Vagina (tissue), 2 donors: ENCODE measurements at regions not wholly inside any gene's neighbourhood (a gene's known extent, or its start where the extent isn't known, plus 50 kb on each side); places are given as distances from the start of the nearest gene placed in this dataset.

Experiments used
- DNase-seq, 2 donors: peaks; one replicate each; pipeline ENCODE4 v3.0.0-alpha.2; 2017; ENCODE audit errors: extremely low spot score in 2 of 2
- H3K27ac ChIP-seq: fragments of 200-600 bp; sonication (generic); one replicate; pipeline ENCODE4 v1.5.1; 2019
- H3K27me3 ChIP-seq: fragments of 200-600 bp; sonication (generic); one replicate; pipeline ENCODE4 v1.5.1; 2019
- H3K36me3 ChIP-seq, 2 donors: fragments of 200-600 bp; sonication (generic); one replicate each; pipeline ENCODE4 v1.5.1; 2017 to 2019
- H3K4me1 ChIP-seq: fragments of 200-600 bp; sonication (generic); one replicate; pipeline ENCODE4 v1.5.1; 2019
- H3K4me3 ChIP-seq, 2 donors: fragments of 200-600 bp; sonication (generic); 1 replicate in 1 of 2; 2 replicates in 1 of 2; pipeline ENCODE4 v1.5.1; 2016 to 2019
- H3K9me3 ChIP-seq: fragments of 200-600 bp; sonication (generic); one replicate; pipeline ENCODE4 v1.5.1; 2019
- POLR2A ChIP-seq, 2 donors: fragments of 450-650 bp; IDR thresholded peaks; one replicate each; pipeline ENCODE4 v1.6.1; 2017; ENCODE audit warnings: antibody characterized with exemption in 2 of 2, mild to moderate bottlenecking in 2 of 2, moderate library complexity in 2 of 2
- POLR2AphosphoS5 ChIP-seq, 2 donors: sonication (generic); formaldehyde crosslinking; IDR thresholded peaks; one replicate each; pipeline ENCODE4 v1.9.0; 2017; ENCODE audit warnings: antibody characterized with exemption in 2 of 2, mild to moderate bottlenecking in 2 of 2, low read depth in 1 of 2; ENCODE audit not compliant: insufficient read depth in 1 of 2
- intact Hi-C: fragments of 100-400 bp; cut with DNase I; formaldehyde crosslinking; loops from one replicate; pipeline ENCODE4 v1.15.1; 2023
- TF ChIP-seq, protein P1 (sequence below), 3 experiments: fragments of 450-650 bp in 2 of 3; fragments of 200-600 bp in 1 of 3; sonication (generic) in 1 of 3; IDR thresholded peaks; one replicate each; pipeline ENCODE4 v1.5.1; 2017 to 2019; ENCODE audit warnings: antibody characterized with exemption in 3 of 3, mild to moderate bottlenecking in 2 of 3, moderate library complexity in 2 of 3

- DNase-seq: no peak
- intact Hi-C loops: no loop called here
- Histone ChIP-seq H3K27ac (no peak overlapping the region), H3K4me1 (peaks cover 11% of the 10 kb centered on the region), H3K4me3 (no peak overlapping the region), H3K27me3 (no peaks in the 10 kb centered on the region), H3K9me3 (peaks cover 6% of the 10 kb centered on the region), H3K36me3 (no peaks in the 10 kb centered on the region)
- TF ChIP-seq POLR2A (IDR thresholded peaks at IDR 0.05) (no peak), POLR2AphosphoS5 (IDR thresholded peaks at IDR 0.05; ENCODE audit: insufficient read depth in 1 of 2, low read depth in 1 of 2) (no peak)
- TF ChIP-seq, protein P1, sequence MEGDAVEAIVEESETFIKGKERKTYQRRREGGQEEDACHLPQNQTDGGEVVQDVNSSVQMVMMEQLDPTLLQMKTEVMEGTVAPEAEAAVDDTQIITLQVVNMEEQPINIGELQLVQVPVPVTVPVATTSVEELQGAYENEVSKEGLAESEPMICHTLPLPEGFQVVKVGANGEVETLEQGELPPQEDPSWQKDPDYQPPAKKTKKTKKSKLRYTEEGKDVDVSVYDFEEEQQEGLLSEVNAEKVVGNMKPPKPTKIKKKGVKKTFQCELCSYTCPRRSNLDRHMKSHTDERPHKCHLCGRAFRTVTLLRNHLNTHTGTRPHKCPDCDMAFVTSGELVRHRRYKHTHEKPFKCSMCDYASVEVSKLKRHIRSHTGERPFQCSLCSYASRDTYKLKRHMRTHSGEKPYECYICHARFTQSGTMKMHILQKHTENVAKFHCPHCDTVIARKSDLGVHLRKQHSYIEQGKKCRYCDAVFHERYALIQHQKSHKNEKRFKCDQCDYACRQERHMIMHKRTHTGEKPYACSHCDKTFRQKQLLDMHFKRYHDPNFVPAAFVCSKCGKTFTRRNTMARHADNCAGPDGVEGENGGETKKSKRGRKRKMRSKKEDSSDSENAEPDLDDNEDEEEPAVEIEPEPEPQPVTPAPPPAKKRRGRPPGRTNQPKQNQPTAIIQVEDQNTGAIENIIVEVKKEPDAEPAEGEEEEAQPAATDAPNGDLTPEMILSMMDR (IDR thresholded peaks at IDR 0.05): no peak
These were observed 552.0 kb downstream of the IRS1 start for GRCh38 chr2:226247289-226248275.

GRCh38 chr2:226234187-226234586, 565.4 kb downstream of the IRS1 start:
- DNase-seq: no peak
- no peaks in the 10 kb centered on the region for H3K9me3 ChIP-seq
- intact Hi-C loops: no loop called here
- no peaks in the 10 kb centered on the region for H3K36me3 ChIP-seq
- no peaks in the 10 kb centered on the region for H3K4me1 ChIP-seq
- no peak overlapping the region for H3K4me3 ChIP-seq
- TF ChIP-seq, protein P1 (IDR thresholded peaks at IDR 0.05): no peak
- TF ChIP-seq POLR2AphosphoS5 (IDR thresholded peaks at IDR 0.05; ENCODE audit: insufficient read depth in 1 of 2, low read depth in 1 of 2) (no peak), POLR2A (IDR thresholded peaks at IDR 0.05) (no peak)
- H3K27me3 ChIP-seq: no peaks in the 10 kb centered on the region
- no peak overlapping the region for H3K27ac ChIP-seq

DNA sequence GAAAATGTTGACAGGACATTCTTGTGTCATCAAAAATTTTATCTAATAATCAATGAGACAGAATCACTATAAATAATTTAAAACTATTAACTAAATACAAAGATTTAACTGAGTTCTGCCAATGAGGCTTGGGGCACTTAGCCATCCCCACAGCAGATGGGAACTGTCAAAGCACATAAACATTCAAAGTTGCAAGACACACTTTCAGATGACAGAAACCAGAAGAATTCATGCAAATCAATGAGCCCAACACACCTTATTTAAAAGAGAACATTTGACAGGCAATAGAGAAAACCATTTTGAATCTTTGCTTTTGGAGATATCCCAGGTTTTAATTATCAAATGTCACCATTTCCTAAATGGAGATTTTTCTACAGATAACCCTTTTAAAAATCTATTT, 566.2 kb downstream of the IRS1 start:
- H3K36me3 ChIP-seq: no peaks in the 10 kb centered on the region
- no peak overlapping the region for H3K4me3 ChIP-seq
- H3K27me3 ChIP-seq: no peaks in the 10 kb centered on the region
- H3K27ac ChIP-seq: no peak overlapping the region
- TF ChIP-seq POLR2AphosphoS5 (IDR thresholded peaks at IDR 0.05; ENCODE audit: insufficient read depth in 1 of 2, low read depth in 1 of 2) (no peak), POLR2A (IDR thresholded peaks at IDR 0.05) (no peak)
- TF ChIP-seq, protein P1 (IDR thresholded peaks at IDR 0.05): no peak
- H3K4me1 ChIP-seq: no peaks in the 10 kb centered on the region
- no peak for DNase-seq
- intact Hi-C loops: no loop called here
- no peaks in the 10 kb centered on the region for H3K9me3 ChIP-seq

- intact Hi-C loops: no loop called here
- TF ChIP-seq POLR2A (IDR thresholded peaks at IDR 0.05): no peak
- TF ChIP-seq, protein P1 (IDR thresholded peaks at IDR 0.05): no peak
- TF ChIP-seq POLR2AphosphoS5 (IDR thresholded peaks at IDR 0.05; ENCODE audit: insufficient read depth in 1 of 2, low read depth in 1 of 2): no peak
- H3K27me3 ChIP-seq: no peaks in the 10 kb centered on the region
These were observed 571.5 kb downstream of the IRS1 start for GRCh38 chr2:226228080-226228479.

GRCh38 chr2:226227341-226227740, 572.3 kb downstream of the IRS1 start:
- intact Hi-C loops: no loop called here
- Histone ChIP-seq H3K27ac (no peak overlapping the region), H3K27me3 (no peaks in the 10 kb centered on the region), H3K36me3 (no peaks in the 10 kb centered on the region), H3K4me3 (no peak overlapping the region), H3K4me1 (no peaks in the 10 kb centered on the region), H3K9me3 (no peaks in the 10 kb centered on the region)
- no peak for TF ChIP-seq POLR2AphosphoS5 (IDR thresholded peaks at IDR 0.05; ENCODE audit: insufficient read depth in 1 of 2, low read depth in 1 of 2)
- no peak for TF ChIP-seq POLR2A (IDR thresholded peaks at IDR 0.05)
- TF ChIP-seq, protein P1 (IDR thresholded peaks at IDR 0.05): no peak
- DNase-seq: no peak

More at GRCh38 chr2:226228080-226228479, 571.5 kb downstream of the IRS1 start:
- Histone ChIP-seq H3K4me3 (no peak overlapping the region), H3K4me1 (no peaks in the 10 kb centered on the region), H3K36me3 (no peaks in the 10 kb centered on the region), H3K9me3 (no peaks in the 10 kb centered on the region), H3K27ac (no peak overlapping the region)
- no peak for DNase-seq
